H1 (cell line): ENCODE measurements at regions not wholly inside any gene's neighbourhood (a gene's known extent, or its start where the extent isn't known, plus 50 kb on each side); places are given as distances from the start of the nearest gene placed in this dataset.

Source experiments
- CTCF ChIA-PET: fragments of 300-600 bp; sonication (Branson Sonifier 250); formaldehyde crosslinking; loops from one replicate; lab custom pipeline; 2021; ENCODE audit not compliant: partially characterized antibody; lab: Charles Lee
- POLR2A ChIA-PET: fragments of 300-600 bp; sonication (Branson Sonifier 250); formaldehyde crosslinking; loops from one replicate; lab custom pipeline; 2021; ENCODE audit warnings: inconsistent platforms; ENCODE audit not compliant: partially characterized antibody; lab: Charles Lee
- DNase-seq, 2 experiments: peaks; one replicate each; pipeline versions ENCODE4 v3.0.0 to v3.0.0-alpha.2; 2010 to 2022; ENCODE audit warnings: low spot score in 2 of 2, low read depth in 1 of 2, mixed read lengths in 1 of 2
- FAIRE-seq: peaks from 2 replicates; lab custom pipeline; 2011; peaks lifted over from hg19 to GRCh38; lab: Jason Lieb, UNC
- H2AFZ ChIP-seq: 2 replicates; pipeline ENCODE4 v1.8.1; 2012; ENCODE audit warnings: low read length, inconsistent platforms
- H2AK5ac ChIP-seq: 2 replicates; pipeline ENCODE4 v1.6.1; 2013; ENCODE audit warnings: low read depth, low read length
- H2BK120ac ChIP-seq: replicated peaks from 2 replicates; pipeline ENCODE3; 2013; ENCODE audit warnings: low read depth, low read length, inconsistent platforms
- H2BK12ac ChIP-seq: 2 replicates; pipeline ENCODE4 v1.6.1; 2013; ENCODE audit warnings: low read depth, low read length
- H2BK15ac ChIP-seq: 2 replicates; pipeline ENCODE4 v1.6.1; 2013; ENCODE audit warnings: low read length
- H2BK20ac ChIP-seq: 2 replicates; pipeline ENCODE4 v1.6.1; 2013; ENCODE audit warnings: low read length
- H2BK5ac ChIP-seq: 2 replicates; pipeline ENCODE4 v1.6.1; 2013; ENCODE audit warnings: low read depth, low read length
- H3K14ac ChIP-seq: 2 replicates; pipeline ENCODE4 v1.6.1; 2013; ENCODE audit warnings: inconsistent platforms; ENCODE audit not compliant: insufficient read length
- H3K18ac ChIP-seq: 2 replicates; pipeline ENCODE4 v1.6.1; 2013; ENCODE audit warnings: low read length; ENCODE audit errors: extremely low read depth
- H3K23ac ChIP-seq: 2 replicates; pipeline ENCODE4 v1.6.1; 2013; ENCODE audit warnings: inconsistent platforms; ENCODE audit not compliant: insufficient read length
- H3K23me2 ChIP-seq: 2 replicates; pipeline ENCODE4 v1.6.1; 2013; ENCODE audit warnings: low read depth, low read length
- H3K27ac ChIP-seq: 2 replicates; pipeline ENCODE4 v1.6.1; 2011; ENCODE audit warnings: low read depth, low read length, inconsistent platforms
- H3K27me3 ChIP-seq, 4 experiments: replicated peaks in 1 of 4; 1 replicate in 1 of 4; 2 replicates in 3 of 4; pipeline versions ENCODE4 v1.6.1 to v1.8.1; 2011 to 2013; ENCODE audit warnings: low read length in 3 of 4, mild to moderate bottlenecking in 3 of 4, inconsistent platforms in 2 of 4, mixed read lengths in 2 of 4, moderate library complexity in 1 of 4; ENCODE audit not compliant: control insufficient read depth in 3 of 4, insufficient read depth in 3 of 4; ENCODE audit errors: extremely low read depth in 1 of 4
- H3K36me3 ChIP-seq, 4 experiments: 2 replicates each; pipeline versions ENCODE4 v1.6.1 to v1.8.1; 2011 to 2013; ENCODE audit warnings: mild to moderate bottlenecking in 4 of 4, low read length in 3 of 4, moderate library complexity in 2 of 4, control low read depth in 1 of 4, inconsistent platforms in 1 of 4; ENCODE audit not compliant: insufficient read depth in 4 of 4, control insufficient read depth in 2 of 4
- H3K4ac ChIP-seq: replicated peaks from 2 replicates; pipeline ENCODE3; 2013; ENCODE audit warnings: low read length, low read depth, mixed read lengths, inconsistent platforms; ENCODE audit not compliant: insufficient read length
- H3K4me1 ChIP-seq, 4 experiments: replicated peaks in 1 of 4; 1 replicate in 1 of 4; 2 replicates in 3 of 4; pipeline versions ENCODE4 v1.6.1 to v1.8.1; 2011 to 2013; ENCODE audit warnings: low read length in 3 of 4, inconsistent platforms in 2 of 4, mixed read lengths in 1 of 4; ENCODE audit not compliant: insufficient read depth in 4 of 4, control insufficient read depth in 3 of 4
- H3K4me2 ChIP-seq, 2 experiments: 2 replicates each; pipeline versions ENCODE4 v1.6.1 to v1.8.1; 2011 to 2013; ENCODE audit warnings: low read depth in 2 of 2, low read length in 2 of 2, control low read depth in 1 of 2, inconsistent platforms in 1 of 2, mild to moderate bottlenecking in 1 of 2; ENCODE audit not compliant: insufficient read depth in 1 of 2
- H3K4me3 ChIP-seq, 4 experiments: fragments of 200-600, 300-600 bp in 1 of 4; sonication (generic), shearing (Covaris generic), sonication (Bioruptor Twin) in 1 of 4; 2 replicates each; pipeline versions ENCODE4 v1.5.1 to v1.8.1; 2011 to 2016; ENCODE audit warnings: low read length in 4 of 4, low read depth in 3 of 4, control low read depth in 2 of 4, inconsistent platforms in 2 of 4, mild to moderate bottlenecking in 2 of 4, mixed read lengths in 1 of 4, moderate library complexity in 1 of 4; ENCODE audit not compliant: insufficient read depth in 2 of 4; ENCODE audit errors: extremely low read depth in 1 of 4
- H3K56ac ChIP-seq: replicated peaks from 2 replicates; pipeline ENCODE3; 2013; ENCODE audit warnings: low read depth, mild to moderate bottlenecking, mixed read lengths, low read length, inconsistent platforms; ENCODE audit not compliant: insufficient read length
- H3K79me1 ChIP-seq: 2 replicates; pipeline ENCODE4 v1.6.1; 2013; ENCODE audit warnings: low read depth, low read length, control low read depth
- H3K79me2 ChIP-seq, 2 experiments: 2 replicates each; pipeline versions ENCODE4 v1.6.1 to v1.8.1; 2012 to 2013; ENCODE audit warnings: low read length in 2 of 2, mild to moderate bottlenecking in 2 of 2, inconsistent platforms in 1 of 2; ENCODE audit not compliant: insufficient read depth in 2 of 2, control insufficient read depth in 1 of 2
- H3K9ac ChIP-seq, 4 experiments: replicated peaks in 1 of 4; 1 replicate in 1 of 4; 2 replicates in 3 of 4; pipeline versions ENCODE4 v1.6.1 to v1.8.1; 2011 to 2013; ENCODE audit warnings: low read depth in 3 of 4, low read length in 3 of 4, control low read depth in 2 of 4, mild to moderate bottlenecking in 2 of 4, moderate library complexity in 2 of 4, inconsistent platforms in 1 of 4; ENCODE audit errors: extremely low read depth in 1 of 4
- H3K9me3 ChIP-seq, 2 experiments: 2 replicates each; pipeline versions ENCODE4 v1.6.1 to v1.8.1; 2012 to 2013; ENCODE audit warnings: mild to moderate bottlenecking in 2 of 2, moderate library complexity in 2 of 2, control low read depth in 1 of 2, inconsistent platforms in 1 of 2, low read depth in 1 of 2, low read length in 1 of 2, mixed read lengths in 1 of 2; ENCODE audit not compliant: insufficient read depth in 2 of 2
- H4K20me1 ChIP-seq, 2 experiments: replicated peaks in 1 of 2; 2 replicates each; pipeline versions ENCODE3 to v1.8.1; 2011 to 2013; ENCODE audit warnings: inconsistent platforms in 2 of 2, low read length in 2 of 2, mild to moderate bottlenecking in 1 of 2; ENCODE audit not compliant: insufficient read depth in 2 of 2, control insufficient read depth in 1 of 2
- H4K5ac ChIP-seq: 2 replicates; pipeline ENCODE4 v1.6.1; 2013; ENCODE audit warnings: low read length, low read depth, mixed read lengths, inconsistent platforms; ENCODE audit not compliant: insufficient read length
- H4K8ac ChIP-seq: 2 replicates; pipeline ENCODE4 v1.8.0; 2013; ENCODE audit warnings: mild to moderate bottlenecking, moderate library complexity, low read length, inconsistent platforms; ENCODE audit not compliant: insufficient read depth; ENCODE audit errors: extremely low read depth
- H4K91ac ChIP-seq: replicated peaks from 2 replicates; pipeline ENCODE3; 2013; ENCODE audit warnings: low read length, mixed read lengths, inconsistent platforms; ENCODE audit not compliant: insufficient read length
- KDM1A ChIP-seq: fragments of 200-600, 300-600 bp; sonication (generic); IDR thresholded peaks from 2 replicates; pipeline ENCODE4 v1.7.1; 2016; ENCODE audit warnings: mild to moderate bottlenecking, low read length, borderline replicate concordance
- WGBS, 2 experiments: shearing (Covaris generic) in 1 of 2; methylation state at CpG; one replicate each; pipeline versions ENCODE4 v1.1.6 to v1.1.7; 2013 to 2015; ENCODE audit warnings: low lambda C conversion rate in 2 of 2, mixed read lengths in 2 of 2, inconsistent platforms in 1 of 2, low coverage in 1 of 2, missing lambda C conversion rate in 1 of 2; ENCODE audit not compliant: insufficient replicate concordance in 2 of 2, insufficient coverage in 1 of 2, insufficient read length in 1 of 2; ENCODE audit errors: extremely low coverage in 1 of 2, missing lambda C conversion rate in 1 of 2; 5-methylcytosine and 5-hydroxymethylcytosine counted together
- TF ChIP-seq, protein P1 (sequence below), 3 experiments: IDR thresholded peaks; 1 replicate in 2 of 3; 2 replicates in 1 of 3; pipeline versions ENCODE4 v1.5.1 to v1.6.1; 2011; ENCODE audit warnings: low read length in 3 of 3, mild to moderate bottlenecking in 3 of 3, inconsistent platforms in 2 of 3, low read depth in 1 of 3, moderate library complexity in 1 of 3; ENCODE audit not compliant: insufficient read depth in 1 of 3; ENCODE audit errors: control extremely low read depth in 1 of 3

GRCh38 chr16:11480634-11481033 lies 106.1 kb downstream of the LITAF start:
- Histone ChIP-seq H3K27ac (no peak overlapping the region), H3K4me1 (no peaks in the 10 kb centered on the region), H3K79me1 (no peaks in the 10 kb centered on the region), H3K9ac (no peak overlapping the region), H3K79me2 (no peaks in the 10 kb centered on the region), H3K4me3 (no peak overlapping the region), H3K14ac (no peak overlapping the region), H3K18ac (no peak overlapping the region), H3K4me2 (no peak overlapping the region), H2AFZ (no peak overlapping the region), H4K91ac (no peak overlapping the region), H4K8ac (no peak overlapping the region), H3K23me2 (no peaks in the 10 kb centered on the region; the same call in 1 of the 2 replicates), H3K23ac (no peak overlapping the region), H3K9me3 (peaks cover 10 to 11% of the 10 kb centered on the region in 2 experiments), H2BK15ac (no peak overlapping the region), H2AK5ac (no peak overlapping the region), H3K4ac (no peak overlapping the region), H2BK12ac (no peak overlapping the region), H3K56ac (no peak overlapping the region), H4K5ac (no peak overlapping the region), H4K20me1 (peaks cover 0 to 2% of the 10 kb centered on the region in 2 experiments), H3K36me3 (peaks cover 0 to 34% (median 18%) of the 10 kb centered on the region in 4 experiments; a peak in 6 of 8 replicates), H2BK20ac (no peak overlapping the region), H2BK120ac (no peak overlapping the region), H2BK5ac (no peak overlapping the region), H3K27me3 (no peaks in the 10 kb centered on the region)
- TF ChIP-seq KDM1A, result peak; percentile 62; the same call in 1 of the 2 replicates
- TF ChIP-seq, protein P1, sequence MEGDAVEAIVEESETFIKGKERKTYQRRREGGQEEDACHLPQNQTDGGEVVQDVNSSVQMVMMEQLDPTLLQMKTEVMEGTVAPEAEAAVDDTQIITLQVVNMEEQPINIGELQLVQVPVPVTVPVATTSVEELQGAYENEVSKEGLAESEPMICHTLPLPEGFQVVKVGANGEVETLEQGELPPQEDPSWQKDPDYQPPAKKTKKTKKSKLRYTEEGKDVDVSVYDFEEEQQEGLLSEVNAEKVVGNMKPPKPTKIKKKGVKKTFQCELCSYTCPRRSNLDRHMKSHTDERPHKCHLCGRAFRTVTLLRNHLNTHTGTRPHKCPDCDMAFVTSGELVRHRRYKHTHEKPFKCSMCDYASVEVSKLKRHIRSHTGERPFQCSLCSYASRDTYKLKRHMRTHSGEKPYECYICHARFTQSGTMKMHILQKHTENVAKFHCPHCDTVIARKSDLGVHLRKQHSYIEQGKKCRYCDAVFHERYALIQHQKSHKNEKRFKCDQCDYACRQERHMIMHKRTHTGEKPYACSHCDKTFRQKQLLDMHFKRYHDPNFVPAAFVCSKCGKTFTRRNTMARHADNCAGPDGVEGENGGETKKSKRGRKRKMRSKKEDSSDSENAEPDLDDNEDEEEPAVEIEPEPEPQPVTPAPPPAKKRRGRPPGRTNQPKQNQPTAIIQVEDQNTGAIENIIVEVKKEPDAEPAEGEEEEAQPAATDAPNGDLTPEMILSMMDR (IDR thresholded peaks at IDR 0.05; ENCODE audit: control extremely low read depth in 1 of 3, insufficient read depth in 1 of 3, low read depth in 1 of 3, low read length in 3 of 3), result no peak
- POLR2A ChIA-PET, result no interaction called here
- 91% methylated on average over 5 of the region's 5 CpGs; no CpG with 5 or more reads in 1 of the 2 experiments for WGBS, 2 experiments
- CTCF ChIA-PET, result interaction anchor here (0.7 to 1.8 kb wide), 3 partner anchors 17 to 73 kb away, joined by 3 to 4 read pairs (median 3); no protein-coding TSS in a partner anchor
- DNase-seq (no peak), FAIRE-seq (no peak)
